22Rv1 (cell line): ENCODE measurements at regions not wholly inside any gene's neighbourhood (a gene's known extent, or its start where the extent isn't known, plus 50 kb on each side); places are given as distances from the start of the nearest gene placed in this dataset.

Experiments
- H3K27ac ChIP-seq: fragments of 450-650 bp; 2 replicates; pipeline ENCODE4 v1.5.1; 2017
- ZFX ChIP-seq: fragments of 450-650 bp; IDR thresholded peaks from 2 replicates; pipeline ENCODE4 v1.6.1; 2017; ENCODE audit warnings: antibody characterized with exemption, borderline replicate concordance
- TF ChIP-seq, protein P1 (sequence below): fragments of 450-650 bp; IDR thresholded peaks from 2 replicates; pipeline ENCODE4 v1.5.1; 2017; ENCODE audit warnings: mild to moderate bottlenecking

GRCh38 chr3:23672628-23673027, 133.1 kb upstream of the UBE2E1 start:
- TF ChIP-seq ZFX = no peak
- TF ChIP-seq, protein P1, sequence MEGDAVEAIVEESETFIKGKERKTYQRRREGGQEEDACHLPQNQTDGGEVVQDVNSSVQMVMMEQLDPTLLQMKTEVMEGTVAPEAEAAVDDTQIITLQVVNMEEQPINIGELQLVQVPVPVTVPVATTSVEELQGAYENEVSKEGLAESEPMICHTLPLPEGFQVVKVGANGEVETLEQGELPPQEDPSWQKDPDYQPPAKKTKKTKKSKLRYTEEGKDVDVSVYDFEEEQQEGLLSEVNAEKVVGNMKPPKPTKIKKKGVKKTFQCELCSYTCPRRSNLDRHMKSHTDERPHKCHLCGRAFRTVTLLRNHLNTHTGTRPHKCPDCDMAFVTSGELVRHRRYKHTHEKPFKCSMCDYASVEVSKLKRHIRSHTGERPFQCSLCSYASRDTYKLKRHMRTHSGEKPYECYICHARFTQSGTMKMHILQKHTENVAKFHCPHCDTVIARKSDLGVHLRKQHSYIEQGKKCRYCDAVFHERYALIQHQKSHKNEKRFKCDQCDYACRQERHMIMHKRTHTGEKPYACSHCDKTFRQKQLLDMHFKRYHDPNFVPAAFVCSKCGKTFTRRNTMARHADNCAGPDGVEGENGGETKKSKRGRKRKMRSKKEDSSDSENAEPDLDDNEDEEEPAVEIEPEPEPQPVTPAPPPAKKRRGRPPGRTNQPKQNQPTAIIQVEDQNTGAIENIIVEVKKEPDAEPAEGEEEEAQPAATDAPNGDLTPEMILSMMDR = no peak

GRCh38 chr3:23675010-23675409, 130.7 kb upstream of the UBE2E1 start:
- TF ChIP-seq, protein P1 = no peak
- no peak for TF ChIP-seq ZFX
- H3K27ac ChIP-seq = no peak overlapping the region

More at GRCh38 chr3:23672628-23673027, 133.1 kb upstream of the UBE2E1 start:
- no peak overlapping the region for H3K27ac ChIP-seq

DNA sequence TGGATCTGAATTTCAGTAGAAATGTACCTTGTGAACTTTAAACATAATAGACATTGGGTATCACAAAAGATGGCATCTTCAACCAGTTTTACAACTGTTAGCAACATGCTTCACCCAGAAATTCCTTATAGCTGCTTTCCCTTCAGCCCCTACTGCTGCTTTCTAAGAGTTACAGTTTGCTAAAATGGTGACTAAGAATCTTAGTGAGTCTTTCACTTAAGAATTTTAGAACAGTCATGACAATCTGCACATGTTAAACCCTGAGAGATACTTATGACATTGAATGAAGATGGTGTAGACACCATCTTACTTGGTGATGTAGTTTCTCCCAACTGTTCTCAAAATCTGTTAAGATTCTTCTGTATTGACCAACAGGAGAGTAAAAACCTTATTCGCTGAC, 129.7 kb upstream of the UBE2E1 start:
- no peak for TF ChIP-seq ZFX
- TF ChIP-seq, protein P1 = no peak

DNA sequence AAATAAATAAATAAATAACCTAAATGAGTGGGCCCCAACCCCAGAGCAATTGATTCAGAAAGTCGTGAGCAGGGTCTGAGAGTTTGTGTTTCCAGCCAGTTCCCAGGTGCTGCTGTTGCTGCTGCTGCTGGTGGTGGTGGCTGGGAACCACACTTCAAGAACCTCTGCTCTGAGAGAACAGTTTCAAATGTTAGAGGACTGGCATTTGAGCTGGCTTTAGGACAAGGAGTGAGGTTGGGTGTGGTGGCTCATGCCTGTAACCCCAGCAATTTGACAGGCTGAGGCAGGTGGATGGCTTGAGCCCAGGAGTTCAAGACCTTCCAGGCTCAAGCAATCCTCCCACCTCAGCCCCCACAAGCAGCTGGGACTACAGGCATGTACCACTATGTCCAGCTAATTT, 123.1 kb upstream of the UBE2E1 start:
- TF ChIP-seq ZFX = no peak
- TF ChIP-seq, protein P1 = no peak
- H3K27ac ChIP-seq = no peak overlapping the region

More for the DNA sequence above, 129.7 kb upstream of the UBE2E1 start:
- no peak overlapping the region for H3K27ac ChIP-seq

- no peak overlapping the region for H3K27ac ChIP-seq
- no peak for TF ChIP-seq ZFX
- TF ChIP-seq, protein P1 = no peak
Measured at GRCh38 chr3:23685541-23686258, 120.1 kb upstream of the UBE2E1 start.

DNA sequence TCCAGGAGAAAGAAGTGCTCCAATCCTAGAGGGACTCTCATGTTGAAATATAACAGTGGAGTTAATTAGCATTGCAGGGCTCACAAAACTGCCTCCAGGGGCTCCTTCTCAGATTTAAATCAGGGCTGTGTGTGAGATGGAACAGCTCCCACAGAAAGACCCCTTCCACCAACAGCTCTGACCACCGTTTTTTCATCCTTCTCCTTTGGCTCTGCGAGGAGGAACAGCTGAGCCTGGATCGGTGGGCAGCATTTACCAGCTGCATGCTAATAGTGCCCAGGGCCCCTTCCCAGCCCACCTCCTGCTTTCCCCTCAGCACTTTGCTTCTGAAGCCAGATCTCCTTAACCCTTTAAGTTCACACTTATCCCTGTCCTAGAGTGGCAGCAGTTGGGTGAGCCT, 119.2 kb upstream of the UBE2E1 start:
- no peak overlapping the region for H3K27ac ChIP-seq
- TF ChIP-seq ZFX = no peak
- TF ChIP-seq, protein P1 = no peak

GRCh38 chr3:23691357-23691895, 114.3 kb upstream of the UBE2E1 start:
- no peak for TF ChIP-seq ZFX
- TF ChIP-seq, protein P1 = no peak
- no peak overlapping the region for H3K27ac ChIP-seq
